Astrocyte of the cerebellum (primary cell): ENCODE measurements at regions not wholly inside any gene's neighbourhood (a gene's known extent, or its start where the extent isn't known, plus 50 kb on each side); places are given as distances from the start of the nearest gene placed in this dataset.
A peak's percentile ranks its signal among the peaks of the same experiment; 100 is the strongest.

Experiments
- DNase-seq: peaks from one replicate; pipeline ENCODE4 v3.0.0-alpha.2; 2011; ENCODE audit warnings: low read depth
- H3K4me3 ChIP-seq: 2 replicates; pipeline ENCODE4 v1.5.1; 2011; ENCODE audit warnings: mild to moderate bottlenecking, low read depth, low read length, moderate library complexity
- CTCF ChIP-seq: IDR thresholded peaks from 2 replicates; pipeline ENCODE4 v1.5.1; 2012; ENCODE audit warnings: low read length, low read depth, moderate library complexity, mild to moderate bottlenecking; ENCODE audit errors: missing control alignments
- in situ Hi-C: cut with HindIII; loops from 2 replicates; pipeline ENCODE4 v1.10.0; 2017; ENCODE audit warnings: low sequenced_read_pairs

GRCh38 chr4:123083646-123084045, 161.2 kb upstream of the NUDT6 start:
- in situ Hi-C loops = loop anchor here (25.0 kb wide), 1 partner anchor 1029 kb away; no protein-coding TSS in a partner anchor
- DNase-seq = no peak
- H3K4me3 ChIP-seq = no peak overlapping the region
- TF ChIP-seq CTCF = no peak

- in situ Hi-C loops = loop anchor here (25.0 kb wide), 1 partner anchor 1024 kb away; no protein-coding TSS in a partner anchor
- TF ChIP-seq CTCF = no peak
- DNase-seq = no peak
- no peak overlapping the region for H3K4me3 ChIP-seq
Observed at GRCh38 chr4:123088501-123088900, 166.1 kb upstream of the NUDT6 start.

- no peak for TF ChIP-seq CTCF
- no peak for DNase-seq
- H3K4me3 ChIP-seq = no peak overlapping the region
- in situ Hi-C loops = loop anchor here (25.0 kb wide), 1 partner anchor 1021 kb away; no protein-coding TSS in a partner anchor
Observed at GRCh38 chr4:123090886-123091285, 168.5 kb upstream of the NUDT6 start.

GRCh38 chr4:123092586-123092985, 170.2 kb upstream of the NUDT6 start:
- no peak for DNase-seq
- TF ChIP-seq CTCF = no peak
- no peak overlapping the region for H3K4me3 ChIP-seq
- in situ Hi-C loops = loop anchor here (25.0 kb wide), 1 partner anchor 1020 kb away; no protein-coding TSS in a partner anchor

- DNase-seq = no peak
- in situ Hi-C loops = loop anchor here (25.0 kb wide), 1 partner anchor 1019 kb away; no protein-coding TSS in a partner anchor
- TF ChIP-seq CTCF = peak; percentile 9
- H3K4me3 ChIP-seq = no peak overlapping the region
Observed at GRCh38 chr4:123093236-123093635, 170.8 kb upstream of the NUDT6 start.

GRCh38 chr4:123096038-123096437, 173.6 kb upstream of the NUDT6 start:
- DNase-seq = no peak
- no peak overlapping the region for H3K4me3 ChIP-seq
- in situ Hi-C loops = loop anchor here (25.0 kb wide), 1 partner anchor 1016 kb away; no protein-coding TSS in a partner anchor
- peak; percentile 15 for TF ChIP-seq CTCF
